ENCODE measurements at regions not wholly inside any gene's neighbourhood (a gene's known extent, or its start where the extent isn't known, plus 50 kb on each side); places are given as distances from the start of the nearest gene placed in this dataset.

GRCh38 chr13:111517641-111518010 is 197.2 kb downstream of the TEX29 start:
- no peak overlapping the region for H3K27ac ChIP-seq (ENCODE audit: low read depth, low read length, poor library complexity, severe bottlenecking)
- ChIA-PET CTCF (no interaction called here), POLR2A (ENCODE audit: low non-redundant PET) (no interaction called here)

GRCh38 chr13:111518161-111518792 is 197.8 kb downstream of the TEX29 start:
- intact Hi-C loops (cut with micrococcal nuclease; ENCODE audit: unreplicated experiment): no loop called here
- H3K27me3 ChIP-seq (replicated peaks; ENCODE audit: insufficient read depth, low read depth, low read length, poor library complexity): peaks cover 12% of the 10 kb centered on the region
- BruUV-seq (replicated peaks): no TSS peak
- no peaks in the 10 kb centered on the region for H3K36me3 ChIP-seq (ENCODE audit: insufficient read depth, low read length, poor library complexity, severe bottlenecking)
- H3K4me3 ChIP-seq (ENCODE audit: low read depth, low read length, poor library complexity, severe bottlenecking): no peak overlapping the region
- H3K4me1 ChIP-seq (ENCODE audit: insufficient read depth, low read length, poor library complexity, severe bottlenecking): no peaks in the 10 kb centered on the region
- H3K9me3 ChIP-seq (ENCODE audit: low read depth, low read length, poor library complexity, severe bottlenecking): no peaks in the 10 kb centered on the region
- TF ChIP-seq CTCF (conservative IDR thresholded peaks at IDR 0.05; ENCODE audit: low read depth, low read length): 0 out of 2 replicates have a peak, but pooled peaks have one; percentile 14
- TF ChIP-seq EZH2 (IDR thresholded peaks at IDR 0.05; ENCODE audit: borderline replicate concordance, low read depth, low read length, poor library complexity, severe bottlenecking): no peak
- ChIA-PET POLR2A (ENCODE audit: low non-redundant PET) (no interaction called here), CTCF (no interaction called here)
- no peak overlapping the region for H3K27ac ChIP-seq (ENCODE audit: low read depth, low read length, poor library complexity, severe bottlenecking)
- DNase-seq (ENCODE audit: low spot score): no peak

More at GRCh38 chr13:111517641-111518010, 197.2 kb downstream of the TEX29 start:
- intact Hi-C loops (cut with micrococcal nuclease; ENCODE audit: unreplicated experiment): no loop called here
- Histone ChIP-seq H3K36me3 (ENCODE audit: insufficient read depth, low read length, poor library complexity, severe bottlenecking) (no peaks in the 10 kb centered on the region), H3K9me3 (ENCODE audit: low read depth, low read length, poor library complexity, severe bottlenecking) (no peaks in the 10 kb centered on the region), H3K27me3 (replicated peaks; ENCODE audit: insufficient read depth, low read depth, low read length, poor library complexity) (peaks cover 12% of the 10 kb centered on the region), H3K4me1 (ENCODE audit: insufficient read depth, low read length, poor library complexity, severe bottlenecking) (no peaks in the 10 kb centered on the region), H3K4me3 (ENCODE audit: low read depth, low read length, poor library complexity, severe bottlenecking) (no peak overlapping the region)
- no peak for TF ChIP-seq EZH2 (IDR thresholded peaks at IDR 0.05; ENCODE audit: borderline replicate concordance, low read depth, low read length, poor library complexity, severe bottlenecking)
- TF ChIP-seq CTCF (conservative IDR thresholded peaks at IDR 0.05; ENCODE audit: low read depth, low read length): no peak
- BruUV-seq (replicated peaks): no TSS peak
- no peak for DNase-seq (ENCODE audit: low spot score)

- Histone ChIP-seq H3K9me3 (ENCODE audit: low read depth, low read length, poor library complexity, severe bottlenecking) (no peaks in the 10 kb centered on the region), H3K27ac (ENCODE audit: low read depth, low read length, poor library complexity, severe bottlenecking) (no peak overlapping the region), H3K4me1 (ENCODE audit: insufficient read depth, low read length, poor library complexity, severe bottlenecking) (no peaks in the 10 kb centered on the region), H3K27me3 (replicated peaks; ENCODE audit: insufficient read depth, low read depth, low read length, poor library complexity) (peaks cover 12% of the 10 kb centered on the region), H3K4me3 (ENCODE audit: low read depth, low read length, poor library complexity, severe bottlenecking) (no peak overlapping the region), H3K36me3 (ENCODE audit: insufficient read depth, low read length, poor library complexity, severe bottlenecking) (no peaks in the 10 kb centered on the region)
- intact Hi-C loops (cut with micrococcal nuclease; ENCODE audit: unreplicated experiment): no loop called here
- ChIA-PET POLR2A (ENCODE audit: low non-redundant PET) (no interaction called here), CTCF (interaction anchor here (0.6 kb wide), 1 partner anchor 642 kb away, joined by 4 read pairs; no protein-coding TSS in a partner anchor)
- no TSS peak for BruUV-seq (replicated peaks)
- DNase-seq (ENCODE audit: low spot score): no peak
- no peak for TF ChIP-seq EZH2 (IDR thresholded peaks at IDR 0.05; ENCODE audit: borderline replicate concordance, low read depth, low read length, poor library complexity, severe bottlenecking)
- TF ChIP-seq CTCF (conservative IDR thresholded peaks at IDR 0.05; ENCODE audit: low read depth, low read length): no peak
These were observed 198.6 kb downstream of the TEX29 start for GRCh38 chr13:111519041-111519440.
